H9 (cell line): ENCODE measurements at regions not wholly inside any gene's neighbourhood (a gene's known extent, or its start where the extent isn't known, plus 50 kb on each side); places are given as distances from the start of the nearest gene placed in this dataset.

Experiments
- DNase-seq: peaks from one replicate; pipeline ENCODE4 v3.0.0-alpha.2; 2017
- H2AFZ ChIP-seq: one replicate; pipeline ENCODE4 v1.6.1; 2013; ENCODE audit warnings: mild to moderate bottlenecking, low read length, control low read depth, moderate library complexity
- H2AK5ac ChIP-seq: 2 replicates; pipeline ENCODE4 v1.6.1; 2013; ENCODE audit warnings: low read length, control low read depth, mixed read lengths; ENCODE audit not compliant: insufficient read length
- H2BK120ac ChIP-seq: one replicate; pipeline ENCODE4 v1.6.1; 2013; ENCODE audit warnings: low read depth, mild to moderate bottlenecking, low read length, control low read depth, inconsistent platforms; ENCODE audit not compliant: poor library complexity, severe bottlenecking
- H2BK12ac ChIP-seq: 2 replicates; pipeline ENCODE4 v1.6.1; 2013; ENCODE audit warnings: low read length, control low read depth, mixed read lengths, low read depth; ENCODE audit not compliant: insufficient read length
- H2BK15ac ChIP-seq: 2 replicates; pipeline ENCODE4 v1.6.1; 2013; ENCODE audit warnings: low read depth, low read length, control low read depth
- H2BK20ac ChIP-seq: one replicate; pipeline ENCODE4 v1.6.1; 2013; ENCODE audit warnings: low read depth, mild to moderate bottlenecking, low read length, control low read depth, inconsistent platforms; ENCODE audit not compliant: poor library complexity, severe bottlenecking
- H2BK5ac ChIP-seq: 2 replicates; pipeline ENCODE4 v1.6.1; 2013; ENCODE audit warnings: low read length, control low read depth, mixed read lengths; ENCODE audit not compliant: insufficient read length
- H3K14ac ChIP-seq: 2 replicates; pipeline ENCODE4 v1.6.1; 2013; ENCODE audit warnings: low read length, control low read depth; ENCODE audit not compliant: insufficient read depth
- H3K18ac ChIP-seq: 2 replicates; pipeline ENCODE4 v1.6.1; 2013; ENCODE audit warnings: low read depth, mild to moderate bottlenecking, mixed read lengths, low read length, control low read depth; ENCODE audit not compliant: insufficient read length
- H3K23ac ChIP-seq: 2 replicates; pipeline ENCODE4 v1.6.1; 2013; ENCODE audit warnings: low read length, control low read depth, mixed read lengths, low read depth; ENCODE audit not compliant: insufficient read length
- H3K23me2 ChIP-seq: 2 replicates; pipeline ENCODE4 v1.6.1; 2013; ENCODE audit warnings: low read depth, mild to moderate bottlenecking, mixed read lengths, low read length, control low read depth; ENCODE audit not compliant: insufficient read length, poor library complexity, severe bottlenecking
- H3K27ac ChIP-seq: 2 replicates; pipeline ENCODE4 v1.5.1; 2013; ENCODE audit warnings: low read length, control low read depth, mixed read lengths, low read depth; ENCODE audit not compliant: insufficient read length
- H3K27me3 ChIP-seq: 2 replicates; pipeline ENCODE4 v1.6.1; 2013; ENCODE audit warnings: low read length, control low read depth, inconsistent platforms; ENCODE audit not compliant: insufficient read depth
- H3K4ac ChIP-seq: 2 replicates; pipeline ENCODE4 v1.6.1; 2013; ENCODE audit warnings: low read depth, mild to moderate bottlenecking, control low read depth, inconsistent platforms, low read length, moderate library complexity
- H3K4me1 ChIP-seq: 2 replicates; pipeline ENCODE4 v1.6.1; 2013; ENCODE audit warnings: low read length, control low read depth, inconsistent platforms; ENCODE audit not compliant: insufficient read depth
- H3K4me2 ChIP-seq: 2 replicates; pipeline ENCODE4 v1.6.1; 2013; ENCODE audit warnings: low read length, control low read depth, mixed read lengths; ENCODE audit not compliant: insufficient read length, insufficient read depth
- H3K56ac ChIP-seq: 2 replicates; pipeline ENCODE4 v1.6.1; 2013; ENCODE audit warnings: low read depth, mild to moderate bottlenecking, mixed read lengths, low read length, control low read depth; ENCODE audit not compliant: insufficient read length
- H3K79me1 ChIP-seq: 2 replicates; pipeline ENCODE4 v1.6.1; 2013; ENCODE audit warnings: low read depth, mild to moderate bottlenecking, moderate library complexity, low read length, control low read depth, inconsistent platforms; ENCODE audit not compliant: insufficient read depth, poor library complexity, severe bottlenecking
- H3K79me2 ChIP-seq: 2 replicates; pipeline ENCODE4 v1.6.1; 2013; ENCODE audit warnings: low read length, control low read depth, inconsistent platforms; ENCODE audit not compliant: insufficient read depth
- H3K9ac ChIP-seq: 2 replicates; pipeline ENCODE4 v1.6.1; 2013; ENCODE audit warnings: low read length, control low read depth, mixed read lengths; ENCODE audit not compliant: insufficient read length; ENCODE audit errors: extremely low read depth
- H3K9me3 ChIP-seq: one replicate; pipeline ENCODE4 v1.6.1; 2013; ENCODE audit warnings: low read depth, low read length, inconsistent platforms; ENCODE audit not compliant: control insufficient read depth
- H3T11ph ChIP-seq: one replicate; pipeline ENCODE4 v1.6.1; 2013; ENCODE audit warnings: mild to moderate bottlenecking, low read length, control low read depth, inconsistent platforms
- H4K20me1 ChIP-seq: one replicate; pipeline ENCODE4 v1.6.1; 2013; ENCODE audit not compliant: control insufficient read depth, insufficient read length, insufficient read depth
- H4K5ac ChIP-seq: 2 replicates; pipeline ENCODE4 v1.6.1; 2013; ENCODE audit warnings: low read depth, mild to moderate bottlenecking, mixed read lengths, low read length, control low read depth; ENCODE audit not compliant: insufficient read length
- H4K8ac ChIP-seq: replicated peaks from 2 replicates; pipeline ENCODE4 v1.6.1; 2013; ENCODE audit warnings: low read length, control low read depth, mixed read lengths, low read depth; ENCODE audit not compliant: insufficient read length
- H4K91ac ChIP-seq: 2 replicates; pipeline ENCODE4 v1.6.1; 2013; ENCODE audit warnings: low read depth, mild to moderate bottlenecking, moderate library complexity, mixed read lengths, low read length, control low read depth; ENCODE audit not compliant: insufficient read length
- H3K27ac Mint-ChIP-seq, 3 experiments: 2 replicates in 2 of 3; 3 replicates in 1 of 3; pipeline ENCODE4 v1.8.0; 2020 to 2021; ENCODE audit warnings: mixed read lengths in 3 of 3, mild to moderate bottlenecking in 1 of 3, moderate library complexity in 1 of 3
- H3K27me3 Mint-ChIP-seq: 2 replicates; pipeline ENCODE4 v1.8.0; 2021; ENCODE audit warnings: low read depth, mild to moderate bottlenecking, moderate library complexity, mixed read lengths
- H3K36me3 Mint-ChIP-seq, 3 experiments: 2 replicates in 2 of 3; 3 replicates in 1 of 3; pipeline ENCODE4 v1.8.0; 2020 to 2021; ENCODE audit warnings: low read depth in 3 of 3, mixed read lengths in 3 of 3; ENCODE audit not compliant: insufficient read depth in 1 of 3
- H3K4me1 Mint-ChIP-seq, 2 experiments: 2 replicates each; pipeline ENCODE4 v1.8.0; 2020; ENCODE audit warnings: mixed read lengths in 2 of 2
- H3K4me3 Mint-ChIP-seq, 2 experiments: 2 replicates in 1 of 2; 3 replicates in 1 of 2; pipeline ENCODE4 v1.8.0; 2020 to 2021; ENCODE audit warnings: mild to moderate bottlenecking in 2 of 2, mixed read lengths in 2 of 2, moderate library complexity in 1 of 2
- H3K9me3 Mint-ChIP-seq, 2 experiments: 2 replicates in 1 of 2; 3 replicates in 1 of 2; pipeline ENCODE4 v1.8.0; 2020; ENCODE audit warnings: mild to moderate bottlenecking in 2 of 2, mixed read lengths in 2 of 2, moderate library complexity in 1 of 2
- WGBS: extraction: QIAGEN DNeasy Blood & Tissue Kit; methylation state at CpG from one replicate; pipeline ENCODE4 v1.1.7; 2013; ENCODE audit warnings: missing lambda C conversion rate, low lambda C conversion rate, mixed read lengths; ENCODE audit not compliant: insufficient read length; ENCODE audit errors: extremely low coverage; 5-methylcytosine and 5-hydroxymethylcytosine counted together
- TF ChIP-seq, protein P1 (sequence below): fragments of 200-600 bp; sonication (generic); conservative IDR thresholded peaks from 3 replicates; pipeline ENCODE4 v1.8.0; 2021; ENCODE audit warnings: antibody characterized with exemption, mild to moderate bottlenecking

DNA sequence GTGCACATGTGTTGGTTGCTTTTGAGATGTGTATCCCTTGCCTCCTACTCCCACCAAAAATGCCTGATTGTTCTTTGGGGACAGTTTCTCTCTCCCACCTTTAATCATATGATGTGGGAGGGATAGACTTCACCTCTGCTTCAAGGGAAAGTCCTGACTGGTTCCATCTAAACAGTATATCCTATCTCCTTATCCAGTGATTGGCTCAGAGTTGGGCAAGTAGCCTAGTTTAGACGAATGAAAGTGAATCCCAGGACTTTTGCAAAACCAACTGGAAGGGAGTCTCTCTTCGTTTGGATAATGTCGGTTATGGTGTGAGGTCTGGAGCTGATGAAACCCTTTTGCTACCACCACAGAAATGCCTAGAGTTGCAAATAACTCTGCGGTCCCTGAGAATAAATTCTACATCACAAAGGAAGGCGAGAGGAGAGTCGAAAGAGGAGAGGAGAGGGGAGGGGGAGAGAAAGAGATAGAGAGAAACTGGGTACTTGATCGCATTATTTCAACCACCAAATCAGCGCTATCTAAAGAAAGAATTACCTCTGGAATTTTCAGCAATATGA, 77.1 kb upstream of the SALL1 start:
- Histone ChIP-seq H2AK5ac (no peak overlapping the region), H4K8ac (no peak overlapping the region), H3K4me2 (peak overlapping the region; percentile 13), H4K20me1 (no peaks in the 10 kb centered on the region), H3K18ac (no peak overlapping the region), H2BK12ac (no peak overlapping the region), H3K23me2 (no peaks in the 10 kb centered on the region), H4K91ac (no peak overlapping the region), H3K4ac (no peak overlapping the region), H3K79me2 (no peaks in the 10 kb centered on the region), H3K79me1 (no peaks in the 10 kb centered on the region), H3K9ac (no peak overlapping the region), H2BK120ac (no peak overlapping the region), H3K23ac (no peak overlapping the region), H3K4me1 (no peaks in the 10 kb centered on the region), H4K5ac (no peak overlapping the region), H3K56ac (no peak overlapping the region), H3T11ph (no peak overlapping the region), H2BK20ac (no peak overlapping the region), H3K14ac (no peak overlapping the region), H3K27ac (peak overlapping the region; percentile 64), H3K27me3 (no peaks in the 10 kb centered on the region), H3K9me3 (no peaks in the 10 kb centered on the region), H2BK15ac (no peak overlapping the region), H2AFZ (peak overlapping the region; percentile 1), H2BK5ac (no peak overlapping the region)
- H3K27ac Mint-ChIP-seq: peak overlapping the region; percentile 35 to 97 (median 80); a peak in 5 of 7 replicates
- H3K4me3 Mint-ChIP-seq: peak overlapping the region; percentile 22 to 40; a peak in 4 of 5 replicates
- no peaks in the 10 kb centered on the region; a peak in 3 of 5 replicates for H3K9me3 Mint-ChIP-seq
- no peaks in the 10 kb centered on the region; the same call in 1 of the 2 replicates for H3K27me3 Mint-ChIP-seq
- DNase-seq: no peak
- TF ChIP-seq, protein P1, sequence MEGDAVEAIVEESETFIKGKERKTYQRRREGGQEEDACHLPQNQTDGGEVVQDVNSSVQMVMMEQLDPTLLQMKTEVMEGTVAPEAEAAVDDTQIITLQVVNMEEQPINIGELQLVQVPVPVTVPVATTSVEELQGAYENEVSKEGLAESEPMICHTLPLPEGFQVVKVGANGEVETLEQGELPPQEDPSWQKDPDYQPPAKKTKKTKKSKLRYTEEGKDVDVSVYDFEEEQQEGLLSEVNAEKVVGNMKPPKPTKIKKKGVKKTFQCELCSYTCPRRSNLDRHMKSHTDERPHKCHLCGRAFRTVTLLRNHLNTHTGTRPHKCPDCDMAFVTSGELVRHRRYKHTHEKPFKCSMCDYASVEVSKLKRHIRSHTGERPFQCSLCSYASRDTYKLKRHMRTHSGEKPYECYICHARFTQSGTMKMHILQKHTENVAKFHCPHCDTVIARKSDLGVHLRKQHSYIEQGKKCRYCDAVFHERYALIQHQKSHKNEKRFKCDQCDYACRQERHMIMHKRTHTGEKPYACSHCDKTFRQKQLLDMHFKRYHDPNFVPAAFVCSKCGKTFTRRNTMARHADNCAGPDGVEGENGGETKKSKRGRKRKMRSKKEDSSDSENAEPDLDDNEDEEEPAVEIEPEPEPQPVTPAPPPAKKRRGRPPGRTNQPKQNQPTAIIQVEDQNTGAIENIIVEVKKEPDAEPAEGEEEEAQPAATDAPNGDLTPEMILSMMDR: no peak
- peaks cover 0 to 2% (median 0%) of the 10 kb centered on the region in 3 experiments; a peak in 2 of 7 replicates for H3K36me3 Mint-ChIP-seq
- H3K4me1 Mint-ChIP-seq: peaks cover 23 to 32% of the 10 kb centered on the region in 2 experiments
- WGBS: no CpG with 5 or more reads among the region's 8 CpGs
